ENCODE measurements at regions not wholly inside any gene's neighbourhood (a gene's known extent, or its start where the extent isn't known, plus 50 kb on each side); places are given as distances from the start of the nearest gene placed in this dataset.

GRCh38 chr12:12017135-12017581 is 53.6 kb upstream of the BCL2L14 start:
- DNase-seq (ENCODE audit: low read depth) = no peak

DNA sequence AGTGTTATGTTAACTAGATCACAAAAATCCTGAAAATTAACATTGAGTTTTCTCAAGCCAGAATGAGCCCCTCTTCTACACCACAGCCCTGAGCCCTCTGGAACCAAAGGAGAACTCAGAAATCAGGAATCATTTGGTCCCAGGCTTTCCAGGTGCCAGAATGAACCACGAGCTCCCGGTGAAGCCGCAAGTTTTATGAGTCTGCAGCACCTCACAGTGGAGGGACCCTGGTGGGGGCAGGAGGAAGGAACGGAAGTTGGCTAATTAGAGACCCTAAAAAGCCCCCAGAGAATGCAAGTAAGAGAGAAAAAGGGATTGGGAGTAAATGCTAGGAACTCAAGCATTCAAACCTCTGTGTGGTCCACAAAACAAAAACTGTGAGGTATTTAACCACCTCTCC is 52.9 kb upstream of the BCL2L14 start:
- no peak for DNase-seq (ENCODE audit: low read depth)

- DNase-seq (ENCODE audit: low read depth) = no peak
Measured at GRCh38 chr12:12018454-12018853, 52.3 kb upstream of the BCL2L14 start.

GRCh38 chr12:12019881-12020280 is 50.9 kb upstream of the BCL2L14 start:
- DNase-seq (ENCODE audit: low read depth) = no peak

- no peak for DNase-seq (ENCODE audit: low read depth)
Measured at GRCh38 chr12:12020762-12021161, 50.0 kb upstream of the BCL2L14 start.
